ENCODE measurements at regions not wholly inside any gene's neighbourhood (a gene's known extent, or its start where the extent isn't known, plus 50 kb on each side); places are given as distances from the start of the nearest gene placed in this dataset.

GRCh38 chr6:147853574-147853973 is 345.1 kb downstream of the SAMD5 start:
- 80% methylated on average over 3 of the region's 3 CpGs for WGBS, 2 donors
- Histone ChIP-seq H3K4me1 (peaks cover 5% of the 10 kb centered on the region), H3K27me3 (no peaks in the 10 kb centered on the region), H3K36me3 (replicated peaks in 1 of 2; ENCODE audit: insufficient read depth in 1 of 2, low read depth in 2 of 2) (no peaks in the 10 kb centered on the region), H3K27ac (no peak overlapping the region), H3K4me3 (no peak overlapping the region), H3K9me3 (no peaks in the 10 kb centered on the region)
- no peak for TF ChIP-seq POLR2A (IDR thresholded peaks at IDR 0.05)
- ATAC-seq (no peak), DNase-seq (no peak)
- intact Hi-C loops (cut with DNase I) = no loop called here

GRCh38 chr6:147855803-147856482 is 347.5 kb downstream of the SAMD5 start:
- no peaks in the 10 kb centered on the region for H3K36me3 ChIP-seq (replicated peaks in 1 of 2; ENCODE audit: insufficient read depth in 1 of 2, low read depth in 2 of 2)
- 81 to 84% methylated on average over 3 of the region's 3 CpGs for WGBS, 2 donors

DNA sequence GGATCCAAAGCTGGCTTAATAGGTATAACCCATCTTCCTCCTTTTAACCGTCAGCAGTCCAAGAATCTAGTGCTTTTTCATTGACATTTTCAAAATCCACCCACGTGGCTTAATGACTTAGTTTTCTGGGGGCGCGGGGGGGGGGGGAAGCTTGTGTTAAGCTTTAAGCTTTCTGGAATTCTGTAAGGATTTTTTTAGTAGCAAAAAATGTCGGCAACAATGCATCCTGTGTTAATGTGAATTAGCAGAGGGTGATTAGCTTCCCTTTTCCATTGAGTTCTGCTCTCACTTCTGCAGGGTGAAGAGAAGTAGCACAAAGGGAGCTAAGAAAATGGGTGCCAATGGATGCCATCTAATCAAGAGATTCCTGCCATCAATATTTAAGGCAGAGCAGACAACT is 348.2 kb downstream of the SAMD5 start:
- 64 to 76% methylated on average over 4 to 5 of the region's 5 CpGs for WGBS, 2 donors

More at GRCh38 chr6:147855803-147856482, 347.5 kb downstream of the SAMD5 start:
- H3K4me3 ChIP-seq = no peak overlapping the region
- no peak overlapping the region for H3K27ac ChIP-seq
- no peak for TF ChIP-seq POLR2A (IDR thresholded peaks at IDR 0.05)
- no peak for ATAC-seq
- H3K9me3 ChIP-seq = no peaks in the 10 kb centered on the region
- no peaks in the 10 kb centered on the region for H3K27me3 ChIP-seq
- H3K4me1 ChIP-seq = no peaks in the 10 kb centered on the region
- intact Hi-C loops (cut with DNase I) = no loop called here
- DNase-seq = no peak

DNA sequence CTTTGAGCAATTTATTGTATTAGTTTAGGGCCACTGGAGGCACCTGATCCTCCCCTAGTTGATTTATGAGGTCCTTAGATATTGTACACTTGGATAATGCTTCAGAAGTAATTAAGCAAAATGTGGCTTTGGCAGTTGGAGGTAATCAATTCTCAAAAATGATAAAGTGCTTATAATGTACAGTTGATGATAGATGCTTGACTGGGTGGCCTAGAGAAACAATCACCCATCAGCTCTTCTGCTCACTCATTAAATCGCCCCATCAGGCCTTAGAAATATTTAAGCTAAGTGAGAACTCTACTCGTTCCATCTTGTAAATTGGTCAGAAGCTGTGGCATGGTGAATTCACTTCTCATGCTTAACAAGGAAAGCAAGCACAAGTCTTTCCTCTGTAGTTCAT is 349.9 kb downstream of the SAMD5 start:
- 63 to 76% methylated on average over 2 of the region's 2 CpGs for WGBS, 2 donors
- intact Hi-C loops (cut with DNase I) = no loop called here
- DNase-seq = no peak
- no peak for ATAC-seq
- Histone ChIP-seq H3K27ac (no peak overlapping the region), H3K4me3 (no peak overlapping the region), H3K36me3 (replicated peaks in 1 of 2; ENCODE audit: insufficient read depth in 1 of 2, low read depth in 2 of 2) (no peaks in the 10 kb centered on the region), H3K4me1 (no peaks in the 10 kb centered on the region), H3K27me3 (no peaks in the 10 kb centered on the region), H3K9me3 (no peaks in the 10 kb centered on the region)
- TF ChIP-seq POLR2A (IDR thresholded peaks at IDR 0.05) (no peak), CTCF (IDR thresholded peaks at IDR 0.05) (no peak)

More for the DNA sequence above, 348.2 kb downstream of the SAMD5 start:
- intact Hi-C loops (cut with DNase I) = no loop called here
- no peak overlapping the region for H3K27ac ChIP-seq
- no peak overlapping the region for H3K4me3 ChIP-seq
- DNase-seq = no peak
- no peaks in the 10 kb centered on the region for H3K36me3 ChIP-seq (replicated peaks in 1 of 2; ENCODE audit: insufficient read depth in 1 of 2, low read depth in 2 of 2)
- no peak for ATAC-seq
- TF ChIP-seq POLR2A (IDR thresholded peaks at IDR 0.05) = no peak
- TF ChIP-seq CTCF (IDR thresholded peaks at IDR 0.05) = no peak
- no peaks in the 10 kb centered on the region for H3K9me3 ChIP-seq
- no peaks in the 10 kb centered on the region for H3K27me3 ChIP-seq
- H3K4me1 ChIP-seq = no peaks in the 10 kb centered on the region

DNA sequence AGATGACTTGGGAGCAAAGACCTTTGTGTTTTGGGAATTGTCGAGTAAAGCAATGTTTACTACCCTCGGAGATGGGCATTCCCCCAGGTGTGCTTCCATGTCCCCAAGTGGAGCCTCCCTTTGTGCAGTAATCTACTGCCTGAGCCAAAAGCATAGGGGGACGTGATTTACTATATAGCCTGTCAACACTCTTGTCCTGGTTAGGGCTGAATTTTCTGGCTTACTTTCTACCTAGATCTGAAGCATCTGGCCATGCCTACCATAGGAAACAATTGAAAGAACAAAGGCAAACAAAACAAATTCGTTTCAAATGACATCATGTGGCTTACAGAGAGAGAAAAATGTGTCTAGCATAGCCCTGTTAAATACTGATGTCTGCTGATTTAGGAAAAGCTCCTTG is 350.6 kb downstream of the SAMD5 start:
- Histone ChIP-seq H3K4me3 (no peak overlapping the region), H3K27ac (no peak overlapping the region), H3K9me3 (no peaks in the 10 kb centered on the region), H3K36me3 (replicated peaks in 1 of 2; ENCODE audit: insufficient read depth in 1 of 2, low read depth in 2 of 2) (no peaks in the 10 kb centered on the region), H3K27me3 (no peaks in the 10 kb centered on the region), H3K4me1 (no peaks in the 10 kb centered on the region)
- no peak for DNase-seq
- TF ChIP-seq CTCF (IDR thresholded peaks at IDR 0.05) = no peak
- TF ChIP-seq POLR2A (IDR thresholded peaks at IDR 0.05) = no peak
- ATAC-seq = no peak
- WGBS, 2 donors = 47 to 51% methylated on average over 4 of the region's 4 CpGs
- intact Hi-C loops (cut with DNase I) = no loop called here

DNA sequence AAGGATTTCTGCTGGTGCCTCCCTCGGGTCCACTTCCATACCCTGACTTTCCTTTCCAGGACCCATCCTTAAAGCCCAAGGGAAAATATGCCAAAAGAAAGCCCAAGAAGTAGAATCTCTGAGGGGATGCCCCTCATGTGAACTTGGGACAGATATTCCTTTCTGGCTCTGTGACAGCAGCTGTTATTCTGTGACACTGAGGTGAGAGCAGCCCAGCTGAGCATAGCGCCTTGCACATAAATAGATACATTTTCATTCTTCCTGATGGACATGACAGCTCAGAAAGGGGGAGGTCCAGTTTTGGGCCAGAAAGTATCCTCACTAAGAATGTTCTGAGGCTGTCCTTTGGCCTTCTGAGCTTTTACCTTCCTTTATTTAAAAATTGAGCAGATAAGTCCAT is 353.2 kb downstream of the SAMD5 start:
- TF ChIP-seq POLR2A (IDR thresholded peaks at IDR 0.05) (no peak), CTCF (IDR thresholded peaks at IDR 0.05) (no peak)
- H3K27ac ChIP-seq = no peak overlapping the region
- no peaks in the 10 kb centered on the region for H3K4me1 ChIP-seq
- no peak for ATAC-seq
- no peaks in the 10 kb centered on the region for H3K36me3 ChIP-seq (replicated peaks in 1 of 2; ENCODE audit: insufficient read depth in 1 of 2, low read depth in 2 of 2)
- H3K27me3 ChIP-seq = no peaks in the 10 kb centered on the region
- DNase-seq = no peak
- no peak overlapping the region for H3K4me3 ChIP-seq
- 72 to 88% methylated on average over 2 of the region's 2 CpGs for WGBS, 2 donors
- H3K9me3 ChIP-seq = no peaks in the 10 kb centered on the region
- intact Hi-C loops (cut with DNase I) = no loop called here

All from body of pancreas (tissue), 4 donors.